ENCODE measurements at regions not wholly inside any gene's neighbourhood (a gene's known extent, or its start where the extent isn't known, plus 50 kb on each side); places are given as distances from the start of the nearest gene placed in this dataset.

- H3K9me3 ChIP-seq, result no peaks in the 10 kb centered on the region
- DNase-seq, result no peak
Observed at GRCh38 chr2:15850534-15850933, 89.8 kb upstream of the MYCN start.

GRCh38 chr2:15851076-15851693 is 89.2 kb upstream of the MYCN start:
- DNase-seq, result no peak
- Histone ChIP-seq H3K9me3 (no peaks in the 10 kb centered on the region), H3K36me3 (no peaks in the 10 kb centered on the region), H3K27ac (no peak overlapping the region), H3K4me3 (no peak overlapping the region), H3K27me3 (no peaks in the 10 kb centered on the region), H3K4me1 (no peaks in the 10 kb centered on the region)
- TF ChIP-seq CTCF (IDR thresholded peaks at IDR 0.05), result no peak
- no peak for TF ChIP-seq POLR2A (IDR thresholded peaks at IDR 0.05)

More at GRCh38 chr2:15850534-15850933, 89.8 kb upstream of the MYCN start:
- Histone ChIP-seq H3K4me1 (no peaks in the 10 kb centered on the region), H3K27ac (no peak overlapping the region), H3K36me3 (no peaks in the 10 kb centered on the region), H3K4me3 (no peak overlapping the region), H3K27me3 (no peaks in the 10 kb centered on the region)
- TF ChIP-seq CTCF (IDR thresholded peaks at IDR 0.05) (no peak), POLR2A (IDR thresholded peaks at IDR 0.05) (no peak)

GRCh38 chr2:15852811-15853210 is 87.5 kb upstream of the MYCN start:
- H3K9me3 ChIP-seq, result no peaks in the 10 kb centered on the region
- no peaks in the 10 kb centered on the region for H3K36me3 ChIP-seq
- H3K27me3 ChIP-seq, result no peaks in the 10 kb centered on the region
- H3K4me3 ChIP-seq, result no peak overlapping the region
- no peak for DNase-seq
- TF ChIP-seq CTCF (IDR thresholded peaks at IDR 0.05), result no peak
- TF ChIP-seq POLR2A (IDR thresholded peaks at IDR 0.05), result no peak
- no peak overlapping the region for H3K27ac ChIP-seq
- H3K4me1 ChIP-seq, result no peaks in the 10 kb centered on the region

GRCh38 chr2:15853903-15854302 is 86.4 kb upstream of the MYCN start:
- H3K9me3 ChIP-seq, result no peaks in the 10 kb centered on the region
- H3K36me3 ChIP-seq, result no peaks in the 10 kb centered on the region
- DNase-seq, result no peak
- no peaks in the 10 kb centered on the region for H3K27me3 ChIP-seq
- H3K27ac ChIP-seq, result no peak overlapping the region
- no peaks in the 10 kb centered on the region for H3K4me1 ChIP-seq
- TF ChIP-seq POLR2A (IDR thresholded peaks at IDR 0.05), result no peak
- TF ChIP-seq CTCF (IDR thresholded peaks at IDR 0.05), result no peak
- H3K4me3 ChIP-seq, result no peak overlapping the region

- Histone ChIP-seq H3K9me3 (no peaks in the 10 kb centered on the region), H3K27ac (no peak overlapping the region), H3K36me3 (no peaks in the 10 kb centered on the region), H3K4me1 (no peaks in the 10 kb centered on the region), H3K27me3 (no peaks in the 10 kb centered on the region), H3K4me3 (no peak overlapping the region)
- TF ChIP-seq POLR2A (IDR thresholded peaks at IDR 0.05) (no peak), CTCF (IDR thresholded peaks at IDR 0.05) (no peak)
- no peak for DNase-seq
Observed at GRCh38 chr2:15855766-15856260, 84.5 kb upstream of the MYCN start.

DNA sequence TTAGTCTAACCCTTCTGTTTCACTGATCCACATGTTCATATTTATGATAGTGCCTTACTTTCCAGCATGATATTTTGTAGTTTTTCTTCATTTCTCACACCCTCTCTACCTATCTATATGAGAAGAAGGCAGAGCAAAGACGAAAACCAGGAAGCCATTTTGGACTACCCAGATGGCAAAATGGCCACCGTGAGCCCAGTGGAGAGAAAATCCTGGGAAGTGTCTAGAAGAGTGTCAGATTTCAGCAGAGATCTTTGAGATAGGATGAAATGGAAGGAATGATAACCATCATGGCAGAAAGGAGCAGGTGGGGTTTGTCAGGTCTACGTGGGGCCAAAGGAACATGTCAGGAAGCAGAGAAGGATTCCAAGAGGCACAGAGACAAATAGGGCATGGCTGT is 84.0 kb upstream of the MYCN start:
- no peak for DNase-seq
- Histone ChIP-seq H3K9me3 (no peaks in the 10 kb centered on the region), H3K27ac (no peak overlapping the region), H3K36me3 (no peaks in the 10 kb centered on the region), H3K4me1 (no peaks in the 10 kb centered on the region), H3K27me3 (no peaks in the 10 kb centered on the region), H3K4me3 (no peak overlapping the region)
- TF ChIP-seq POLR2A (IDR thresholded peaks at IDR 0.05), result no peak
- no peak for TF ChIP-seq CTCF (IDR thresholded peaks at IDR 0.05)

All from Peyer's patch (tissue), 4 donors.